Activated CD4-positive, alpha-beta T cell treated with anti-CD3 and anti-CD28 coated beads, Interleukin-2, amount 50 U/mL, for 48 hours (primary cell): ENCODE measurements at regions not wholly inside any gene's neighbourhood (a gene's known extent, or its start where the extent isn't known, plus 50 kb on each side); places are given as distances from the start of the nearest gene placed in this dataset.

Experiments used
- DNase-seq, 2 experiments: peaks; one replicate each; pipeline ENCODE4 v3.0.0-alpha.2; 2020

- DNase-seq: no peak
These were observed 232.8 kb downstream of the PIK3C3 start for GRCh38 chr18:42187611-42188380.

GRCh38 chr18:42190643-42191042 is 235.6 kb downstream of the PIK3C3 start:
- DNase-seq: no peak

- DNase-seq: no peak
These were observed 237.5 kb downstream of the PIK3C3 start for GRCh38 chr18:42192251-42193248.

GRCh38 chr18:42196651-42197050 is 241.6 kb downstream of the PIK3C3 start:
- DNase-seq: no peak

- no peak for DNase-seq
These were observed 246.1 kb downstream of the PIK3C3 start for GRCh38 chr18:42201137-42201536.

GRCh38 chr18:42211201-42211600 is 256.2 kb downstream of the PIK3C3 start:
- DNase-seq: no peak

- DNase-seq: no peak
These were observed 267.5 kb downstream of the PIK3C3 start for GRCh38 chr18:42222557-42222956.

- no peak for DNase-seq
These were observed 273.5 kb downstream of the PIK3C3 start for GRCh38 chr18:42228581-42228980.

- DNase-seq: no peak
These were observed 274.5 kb downstream of the PIK3C3 start for GRCh38 chr18:42229211-42230210.

- no peak for DNase-seq
These were observed 275.6 kb downstream of the PIK3C3 start for GRCh38 chr18:42230636-42231035.

GRCh38 chr18:42231284-42231683 is 276.2 kb downstream of the PIK3C3 start:
- no peak for DNase-seq

- no peak for DNase-seq
These were observed 276.8 kb downstream of the PIK3C3 start for GRCh38 chr18:42231796-42232195.

- no peak for DNase-seq
These were observed 278.9 kb downstream of the PIK3C3 start for GRCh38 chr18:42233908-42234307.

- DNase-seq: no peak
These were observed 287.7 kb downstream of the PIK3C3 start for GRCh38 chr18:42242758-42243157.

- DNase-seq: no peak
These were observed 290.1 kb downstream of the PIK3C3 start for GRCh38 chr18:42245137-42245536.

- no peak for DNase-seq
These were observed 301.1 kb downstream of the PIK3C3 start for GRCh38 chr18:42255908-42256765.

GRCh38 chr18:42258301-42258965 is 303.4 kb downstream of the PIK3C3 start:
- no peak for DNase-seq

GRCh38 chr18:42261731-42262130 is 306.7 kb downstream of the PIK3C3 start:
- no peak for DNase-seq

GRCh38 chr18:42264497-42264896 is 309.5 kb downstream of the PIK3C3 start:
- no peak for DNase-seq

GRCh38 chr18:42268186-42268725 is 313.2 kb downstream of the PIK3C3 start:
- DNase-seq: no peak

GRCh38 chr18:42268798-42269197 is 313.8 kb downstream of the PIK3C3 start:
- DNase-seq: no peak
